Lung (tissue), 11 donors: ENCODE measurements at regions not wholly inside any gene's neighbourhood (a gene's known extent, or its start where the extent isn't known, plus 50 kb on each side); places are given as distances from the start of the nearest gene placed in this dataset.

Experiments
- ATAC-seq: fragments of 200-7000 bp; cut with Tn5 transposase; one replicate; pipeline ENCODE4 v1.9.1; 2020; ENCODE audit warnings: moderate number of reproducible peaks; ENCODE audit not compliant: insufficient read depth, low FRiP score
- DNase-seq, 3 donors: peaks; one replicate each; pipeline ENCODE4 v3.0.0-alpha.2; 2013 to 2017
- H3K27ac ChIP-seq, 2 donors: one replicate each; pipeline ENCODE4 v1.5.1; 2013; ENCODE audit warnings: mild to moderate bottlenecking in 2 of 2, moderate library complexity in 2 of 2, control low read depth in 1 of 2, inconsistent platforms in 1 of 2, low read depth in 1 of 2, low read length in 1 of 2
- H3K27me3 ChIP-seq, 3 donors: one replicate each; pipeline ENCODE4 v1.5.1; 2013; ENCODE audit warnings: low read length in 2 of 3; ENCODE audit not compliant: control insufficient read depth in 3 of 3, insufficient read depth in 3 of 3
- H3K36me3 ChIP-seq, 4 donors: one replicate each; pipeline ENCODE4 v1.5.1; 2013; ENCODE audit warnings: low read length in 4 of 4, mild to moderate bottlenecking in 1 of 4, moderate library complexity in 1 of 4; ENCODE audit not compliant: control insufficient read depth in 4 of 4, insufficient read depth in 4 of 4
- H3K4me1 ChIP-seq, 5 donors: one replicate each; pipeline ENCODE4 v1.5.1; 2013; ENCODE audit warnings: low read length in 5 of 5, mild to moderate bottlenecking in 2 of 5, moderate library complexity in 1 of 5; ENCODE audit not compliant: control insufficient read depth in 5 of 5, insufficient read depth in 5 of 5
- H3K4me3 ChIP-seq: one replicate; pipeline ENCODE4 v1.5.1; 2013; ENCODE audit warnings: mild to moderate bottlenecking, control low read depth, moderate library complexity
- H3K9ac ChIP-seq, 2 donors: one replicate each; pipeline ENCODE4 v1.5.1; 2013; ENCODE audit warnings: low read length in 2 of 2, control low read depth in 1 of 2; ENCODE audit not compliant: insufficient read depth in 1 of 2
- H3K9me3 ChIP-seq, 4 donors: one replicate each; pipeline ENCODE4 v1.5.1; 2013; ENCODE audit warnings: low read length in 3 of 4, mild to moderate bottlenecking in 1 of 4, moderate library complexity in 1 of 4; ENCODE audit not compliant: control insufficient read depth in 4 of 4, insufficient read depth in 3 of 4
- WGBS, 2 donors: extraction: QIAGEN DNeasy Blood & Tissue Kit; methylation state at CpG; one replicate each; pipeline ENCODE4 v1.1.7; 2013; 5-methylcytosine and 5-hydroxymethylcytosine counted together
- TF ChIP-seq, protein P1 (sequence below): IDR thresholded peaks from 2 replicates; pipeline ENCODE4 v1.5.1; 2012; ENCODE audit warnings: mild to moderate bottlenecking; ENCODE audit errors: control extremely low read depth, extremely low read depth
- donor health status: control.
- donor health status: control.
- donor health status: Bipolar disorder and iron deficiency.
- donor health status: healthy.
- donor health status: DM: yes; HTN: yes; CAD: no.

DNA sequence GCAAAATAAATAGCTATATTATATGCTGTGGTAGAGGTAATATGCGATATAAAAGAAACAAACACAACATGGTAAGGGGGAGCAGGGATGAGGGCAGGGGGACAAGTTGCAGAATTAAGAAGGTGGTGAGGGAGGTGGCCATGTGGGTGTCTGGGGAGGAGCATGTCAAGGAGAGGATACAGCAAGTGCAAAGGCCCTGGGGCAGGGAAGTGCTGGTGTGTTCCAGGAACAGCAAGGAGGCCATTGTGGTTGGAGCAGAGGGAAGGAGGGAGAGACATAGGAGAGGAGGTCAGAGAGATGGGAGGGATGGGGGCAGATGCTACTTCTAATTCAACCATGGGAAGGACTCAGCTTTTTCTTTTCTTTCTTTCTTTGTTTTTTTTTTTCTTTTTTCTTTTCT lies 161.2 kb upstream of the IGSF21 start:
- ATAC-seq, result no peak
- TF ChIP-seq, protein P1, sequence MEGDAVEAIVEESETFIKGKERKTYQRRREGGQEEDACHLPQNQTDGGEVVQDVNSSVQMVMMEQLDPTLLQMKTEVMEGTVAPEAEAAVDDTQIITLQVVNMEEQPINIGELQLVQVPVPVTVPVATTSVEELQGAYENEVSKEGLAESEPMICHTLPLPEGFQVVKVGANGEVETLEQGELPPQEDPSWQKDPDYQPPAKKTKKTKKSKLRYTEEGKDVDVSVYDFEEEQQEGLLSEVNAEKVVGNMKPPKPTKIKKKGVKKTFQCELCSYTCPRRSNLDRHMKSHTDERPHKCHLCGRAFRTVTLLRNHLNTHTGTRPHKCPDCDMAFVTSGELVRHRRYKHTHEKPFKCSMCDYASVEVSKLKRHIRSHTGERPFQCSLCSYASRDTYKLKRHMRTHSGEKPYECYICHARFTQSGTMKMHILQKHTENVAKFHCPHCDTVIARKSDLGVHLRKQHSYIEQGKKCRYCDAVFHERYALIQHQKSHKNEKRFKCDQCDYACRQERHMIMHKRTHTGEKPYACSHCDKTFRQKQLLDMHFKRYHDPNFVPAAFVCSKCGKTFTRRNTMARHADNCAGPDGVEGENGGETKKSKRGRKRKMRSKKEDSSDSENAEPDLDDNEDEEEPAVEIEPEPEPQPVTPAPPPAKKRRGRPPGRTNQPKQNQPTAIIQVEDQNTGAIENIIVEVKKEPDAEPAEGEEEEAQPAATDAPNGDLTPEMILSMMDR, result no peak
- Histone ChIP-seq H3K27ac (no peak overlapping the region), H3K4me3 (no peak overlapping the region), H3K36me3 (no peaks in the 10 kb centered on the region), H3K27me3 (peaks cover 0 to 4% (median 0%) of the 10 kb centered on the region in 3 donors), H3K9ac (no peak overlapping the region), H3K9me3 (peaks cover 0 to 4% (median 0%) of the 10 kb centered on the region in 4 donors), H3K4me1 (no peaks in the 10 kb centered on the region)
- DNase-seq, result no peak
- WGBS, 2 donors, result 95 to 100% methylated on average over 1 of the region's 1 CpG

DNA sequence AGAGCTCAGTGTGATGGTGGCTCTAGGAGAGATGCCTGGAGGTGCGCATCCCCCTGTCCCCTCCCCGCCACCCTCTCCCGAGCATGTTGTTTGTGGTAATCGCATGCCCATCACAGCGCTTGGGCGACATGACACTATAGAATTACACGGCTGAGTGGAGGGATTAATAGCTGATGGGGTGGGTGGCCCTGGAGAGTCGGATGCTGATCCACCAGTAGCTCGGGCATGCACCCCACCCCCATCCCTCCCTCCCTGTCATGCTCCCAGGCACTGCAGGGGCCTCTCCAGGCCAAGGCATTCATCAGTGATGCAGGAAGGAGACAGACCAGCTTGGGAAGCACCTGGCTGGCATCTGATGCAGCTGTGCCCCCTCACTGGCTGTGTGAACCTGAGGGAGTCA lies 159.0 kb upstream of the IGSF21 start:
- TF ChIP-seq, protein P1, result no peak
- H3K36me3 ChIP-seq, result no peaks in the 10 kb centered on the region
- no peaks in the 10 kb centered on the region for H3K4me1 ChIP-seq
- no peak overlapping the region for H3K4me3 ChIP-seq
- DNase-seq, result no peak
- no peak overlapping the region for H3K27ac ChIP-seq
- H3K9me3 ChIP-seq, result peaks cover 0 to 2% (median 0%) of the 10 kb centered on the region in 4 donors
- H3K27me3 ChIP-seq, result peaks cover 0 to 4% (median 0%) of the 10 kb centered on the region in 3 donors
- ATAC-seq, result no peak
- 63 to 67% methylated on average over 9 of the region's 9 CpGs for WGBS, 2 donors
- no peak overlapping the region for H3K9ac ChIP-seq

DNA sequence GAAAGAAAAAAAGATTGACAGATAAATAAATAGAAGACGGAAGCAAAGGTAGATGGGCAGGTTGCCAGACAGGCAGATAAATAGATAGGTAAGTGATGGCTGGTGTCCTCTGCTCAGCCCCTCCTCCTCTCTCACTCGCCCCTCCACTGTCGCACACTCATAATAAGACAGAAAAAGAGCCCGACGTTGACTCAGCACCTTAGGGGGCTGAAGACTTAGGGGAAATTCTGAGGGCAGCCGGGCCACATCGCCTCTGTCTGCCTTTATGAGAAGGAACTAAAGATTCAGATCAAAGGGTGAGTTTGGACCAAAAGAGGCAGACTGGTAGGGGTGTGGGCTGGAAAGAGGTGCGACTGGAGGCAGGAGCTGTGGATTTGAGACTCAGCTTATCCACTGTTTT lies 158.1 kb upstream of the IGSF21 start:
- Histone ChIP-seq H3K9ac (no peak overlapping the region), H3K9me3 (peaks cover 0 to 2% (median 0%) of the 10 kb centered on the region in 4 donors), H3K4me3 (no peak overlapping the region), H3K27me3 (peaks cover 0 to 6% (median 0%) of the 10 kb centered on the region in 3 donors), H3K27ac (no peak overlapping the region), H3K4me1 (no peaks in the 10 kb centered on the region), H3K36me3 (no peaks in the 10 kb centered on the region)
- ATAC-seq (no peak), DNase-seq (no peak)
- TF ChIP-seq, protein P1, result no peak
- WGBS, 2 donors, result 52 to 70% methylated on average over 7 to 8 of the region's 8 CpGs

DNA sequence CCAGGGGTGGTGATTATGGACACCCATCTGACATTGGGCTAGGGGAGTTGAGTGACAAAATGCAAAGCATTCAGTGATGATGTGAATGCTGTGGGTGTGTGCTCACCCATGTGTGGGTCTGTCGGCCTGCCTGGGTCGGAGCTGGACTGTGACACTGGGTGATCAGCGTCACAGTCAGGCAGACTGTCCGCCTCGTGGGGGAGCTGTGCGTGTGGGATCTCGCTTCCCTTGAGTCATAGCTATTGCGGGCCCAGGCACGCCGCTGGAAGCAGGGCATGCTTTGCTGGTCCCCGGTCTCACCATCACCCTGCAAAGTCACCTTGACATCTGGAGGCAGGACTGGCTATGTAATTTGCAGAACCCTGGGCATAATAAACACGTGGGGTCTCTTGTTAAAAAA lies 156.9 kb upstream of the IGSF21 start:
- DNase-seq (no peak), ATAC-seq (no peak)
- Histone ChIP-seq H3K4me1 (no peaks in the 10 kb centered on the region), H3K9ac (no peak overlapping the region), H3K9me3 (peaks cover 0 to 2% (median 0%) of the 10 kb centered on the region in 4 donors), H3K27ac (no peak overlapping the region), H3K27me3 (peaks cover 0 to 7% (median 0%) of the 10 kb centered on the region in 3 donors), H3K36me3 (no peaks in the 10 kb centered on the region), H3K4me3 (no peak overlapping the region)
- WGBS, 2 donors, result 76 to 78% methylated on average over 12 of the region's 12 CpGs
- TF ChIP-seq, protein P1, result no peak
